HepG2 (cell line): ENCODE measurements at regions not wholly inside any gene's neighbourhood (a gene's known extent, or its start where the extent isn't known, plus 50 kb on each side); places are given as distances from the start of the nearest gene placed in this dataset.

ENCODE experiments used
- ATAC-seq: fragments of 200-7000 bp; cut with Tn5 transposase; 3 replicates; pipeline ENCODE4 v1.9.1; 2020; ENCODE audit warnings: mild to moderate bottlenecking, moderate library complexity
- BruUV-seq: library from RNA; stranded (reverse); fragments of 400-500 nt; replicated peaks from 2 replicates; lab custom pipeline; 2021; lab: Mats Ljungman, UMichigan
- CTCF ChIA-PET: fragments of 300-600 bp; formaldehyde crosslinking; extraction: SDS; loops from one replicate; lab custom pipeline; 2021; ENCODE audit warnings: low total read pairs, inconsistent platforms, low intra/inter-chr PET ratio; lab: Yijun Ruan, JAX
- POLR2A ChIA-PET: fragments of 350-600 bp; sonication (Branson Sonifier 250); formaldehyde crosslinking; loops from one replicate; lab custom pipeline; 2020; ENCODE audit warnings: antibody characterized with exemption, inconsistent platforms; lab: Yijun Ruan, JAX
- DNase-seq: peaks from one replicate; pipeline ENCODE4 v3.0.0-alpha.2; 2015; ENCODE audit warnings: low spot score
- FAIRE-seq: peaks from 3 replicates; lab custom pipeline; 2011; peaks lifted over from hg19 to GRCh38; lab: Jason Lieb, UNC
- H2AFZ ChIP-seq: one replicate; pipeline ENCODE4 v1.6.1; 2011; ENCODE audit warnings: low read length, inconsistent platforms
- H3K27ac ChIP-seq: fragments of 300-600 bp; 3 replicates; pipeline ENCODE4 v1.8.0; 2011; ENCODE audit warnings: mixed run types, mild to moderate bottlenecking, mixed read lengths, low read length, inconsistent platforms; ENCODE audit not compliant: insufficient read depth; ENCODE audit errors: extremely low read length
- H3K27me3 ChIP-seq, 2 experiments: fragments of 200-600 bp in 1 of 2; 2 replicates in 1 of 2; 3 replicates in 1 of 2; pipeline versions ENCODE4 v1.6.0 to v1.8.0; 2011; ENCODE audit warnings: low read length in 2 of 2, mild to moderate bottlenecking in 2 of 2, moderate library complexity in 2 of 2, inconsistent platforms in 1 of 2; ENCODE audit not compliant: insufficient read depth in 2 of 2, control insufficient read depth in 1 of 2
- H3K36me3 ChIP-seq, 2 experiments: fragments of 200-600 bp in 1 of 2; replicated peaks in 1 of 2; 2 replicates in 1 of 2; 3 replicates in 1 of 2; pipeline versions ENCODE4 v1.5.1 to v1.8.0; 2011; ENCODE audit warnings: low read length in 2 of 2, inconsistent platforms in 1 of 2; ENCODE audit not compliant: insufficient read depth in 2 of 2, control insufficient read depth in 1 of 2
- H3K4me1 ChIP-seq: 2 replicates; pipeline ENCODE4 v1.5.1; 2012; ENCODE audit warnings: low read length, inconsistent platforms; ENCODE audit not compliant: insufficient read depth
- H3K4me2 ChIP-seq: 2 replicates; pipeline ENCODE4 v1.6.0; 2011; ENCODE audit warnings: low read depth, low read length, inconsistent platforms
- H3K4me3 ChIP-seq, 3 experiments: fragments of 200-600 bp in 1 of 3; sonication (generic), shearing (Covaris generic) in 1 of 3; replicated peaks in 1 of 3; 2 replicates each; pipeline ENCODE4 v1.5.1; 2011 to 2016; ENCODE audit warnings: low read length in 3 of 3, inconsistent platforms in 2 of 3, low read depth in 2 of 3, mild to moderate bottlenecking in 2 of 3, control low read depth in 1 of 3, mixed read lengths in 1 of 3; ENCODE audit not compliant: insufficient read depth in 1 of 3
- H3K79me2 ChIP-seq: one replicate; pipeline ENCODE4 v1.6.1; 2011; ENCODE audit warnings: low read length, inconsistent platforms; ENCODE audit not compliant: insufficient read depth
- H3K9ac ChIP-seq: 2 replicates; pipeline ENCODE4 v1.6.0; 2011; ENCODE audit warnings: mild to moderate bottlenecking, low read depth, low read length, inconsistent platforms; ENCODE audit not compliant: insufficient read depth
- H3K9me3 ChIP-seq: 2 replicates; pipeline ENCODE4 v1.5.1; 2012; ENCODE audit warnings: mild to moderate bottlenecking, low read length
- H4K20me1 ChIP-seq: 2 replicates; pipeline ENCODE4 v1.6.0; 2011; ENCODE audit warnings: inconsistent platforms, mild to moderate bottlenecking, low read length, moderate library complexity; ENCODE audit not compliant: insufficient read depth
- CBFB ChIP-seq: sonication (generic); formaldehyde crosslinking; IDR thresholded peaks from 2 replicates; pipeline ENCODE4 v1.4.0; 2020; ENCODE audit warnings: missing genetic modification reagents
- GZF1 ChIP-seq: sonication (generic); formaldehyde crosslinking; IDR thresholded peaks from 2 replicates; pipeline ENCODE4 v1.5.1; 2020; ENCODE audit warnings: mild to moderate bottlenecking, missing genetic modification reagents
- MAFF ChIP-seq: IDR thresholded peaks from 2 replicates; pipeline ENCODE4 v1.6.1; 2011; ENCODE audit warnings: low read depth, low read length, improper control_type of control experiment
- MED1 ChIP-seq: sonication (generic); formaldehyde crosslinking; IDR thresholded peaks from 2 replicates; pipeline ENCODE4 v1.4.0; 2020; ENCODE audit warnings: missing genetic modification reagents
- RORA ChIP-seq: sonication (generic); formaldehyde crosslinking; IDR thresholded peaks from 2 replicates; pipeline ENCODE4 v1.5.0; 2020; ENCODE audit warnings: mild to moderate bottlenecking, missing genetic modification reagents, moderate library complexity
- SP5 ChIP-seq: IDR thresholded peaks from 2 replicates; pipeline ENCODE4 v1.6.1; 2016; ENCODE audit warnings: low read depth, borderline replicate concordance
- SRSF1 ChIP-seq: fragments of 200-400 bp; formaldehyde crosslinking; optimal IDR thresholded peaks from 2 replicates; pipeline ENCODE3; 2017; ENCODE audit warnings: mild to moderate bottlenecking, low read depth, low read length, moderate library complexity
- SSRP1 ChIP-seq: IDR thresholded peaks from 2 replicates; pipeline ENCODE4 v1.6.1; 2016; ENCODE audit warnings: control low read depth
- ZNF510 ChIP-seq: sonication (generic); formaldehyde crosslinking; IDR thresholded peaks from 2 replicates; pipeline ENCODE4 v1.4.0; 2020; ENCODE audit warnings: low read depth, mild to moderate bottlenecking, missing genetic modification reagents
- ZNF777 ChIP-seq: sonication (generic); formaldehyde crosslinking; IDR thresholded peaks from 2 replicates; pipeline ENCODE4 v1.4.0; 2020; ENCODE audit warnings: missing genetic modification reagents
- ZNF891 ChIP-seq: sonication (generic); formaldehyde crosslinking; IDR thresholded peaks from 2 replicates; pipeline ENCODE4 v1.5.0; 2020; ENCODE audit warnings: mild to moderate bottlenecking, missing genetic modification reagents
- WGBS: methylation state at CpG from one replicate; pipeline ENCODE4 v1.1.6; 2017; ENCODE audit warnings: low lambda C conversion rate; 5-methylcytosine and 5-hydroxymethylcytosine counted together
- in situ Hi-C: cut with HindIII; loops from 2 replicates; pipeline ENCODE4 v1.10.0; 2017; ENCODE audit warnings: low pct_unique_long_range_greater_than_20kb; ENCODE audit not compliant: extremely low pct_ligation_motif_present
- intact Hi-C: fragments of 100-400 bp; cut with micrococcal nuclease; formaldehyde crosslinking; loops from one replicate; pipeline ENCODE4 v1.10.0; 2022; ENCODE audit not compliant: unreplicated experiment
- TF ChIP-seq, protein P1 (sequence below): sonication (generic); formaldehyde crosslinking; IDR thresholded peaks from 2 replicates; pipeline ENCODE4 v1.5.1; 2020; ENCODE audit warnings: missing genetic modification reagents, mild to moderate bottlenecking, borderline replicate concordance
- TF ChIP-seq, protein P2 (sequence below): sonication (generic); formaldehyde crosslinking; IDR thresholded peaks from 2 replicates; pipeline ENCODE4 v1.5.0; 2020; ENCODE audit warnings: mild to moderate bottlenecking, low read depth, missing genetic modification reagents, borderline replicate concordance
- TF ChIP-seq, protein P3 (sequence below): sonication (generic); formaldehyde crosslinking; IDR thresholded peaks from 2 replicates; pipeline ENCODE4 v1.8.1; 2023; ENCODE audit warnings: mild to moderate bottlenecking, moderate library complexity, missing genetic modification reagents

DNA sequence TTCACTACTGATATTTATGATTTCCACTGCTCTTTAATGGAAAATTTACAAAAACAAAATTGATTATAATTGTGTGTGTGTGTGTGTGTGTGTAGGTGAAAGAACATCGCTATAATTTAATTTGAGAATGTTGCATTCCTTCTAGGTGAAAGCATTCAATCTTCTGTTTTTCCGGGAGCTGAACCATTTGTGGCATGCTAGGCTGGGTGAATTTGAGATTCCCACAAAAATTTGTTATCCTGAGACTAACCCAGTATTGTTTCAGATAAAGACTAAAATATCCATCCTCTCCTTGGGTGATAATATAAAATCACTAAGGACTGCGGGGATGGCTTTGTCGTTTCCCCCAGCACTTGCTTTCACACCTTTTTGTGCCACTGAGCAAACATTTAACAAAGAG is 911.2 kb upstream of the PIK3C3 start:
- H3K4me2 ChIP-seq = no peak overlapping the region
- FAIRE-seq (no peak), DNase-seq (no peak), ATAC-seq (no peak)
- WGBS = 1% methylated on average over 4 of the region's 4 CpGs
- TF ChIP-seq RORA (no peak), ZNF777 (CRISPR knock-in tag) (no peak), MAFF (no peak), MED1 (no peak), SRSF1 (no peak), GZF1 (no peak), SSRP1 (CRISPR knock-in tag) (no peak), SP5 (CRISPR knock-in tag) (no peak), ZNF891 (CRISPR knock-in tag) (no peak), CBFB (no peak), ZNF510 (CRISPR knock-in tag) (no peak)
- TF ChIP-seq, protein P1, sequence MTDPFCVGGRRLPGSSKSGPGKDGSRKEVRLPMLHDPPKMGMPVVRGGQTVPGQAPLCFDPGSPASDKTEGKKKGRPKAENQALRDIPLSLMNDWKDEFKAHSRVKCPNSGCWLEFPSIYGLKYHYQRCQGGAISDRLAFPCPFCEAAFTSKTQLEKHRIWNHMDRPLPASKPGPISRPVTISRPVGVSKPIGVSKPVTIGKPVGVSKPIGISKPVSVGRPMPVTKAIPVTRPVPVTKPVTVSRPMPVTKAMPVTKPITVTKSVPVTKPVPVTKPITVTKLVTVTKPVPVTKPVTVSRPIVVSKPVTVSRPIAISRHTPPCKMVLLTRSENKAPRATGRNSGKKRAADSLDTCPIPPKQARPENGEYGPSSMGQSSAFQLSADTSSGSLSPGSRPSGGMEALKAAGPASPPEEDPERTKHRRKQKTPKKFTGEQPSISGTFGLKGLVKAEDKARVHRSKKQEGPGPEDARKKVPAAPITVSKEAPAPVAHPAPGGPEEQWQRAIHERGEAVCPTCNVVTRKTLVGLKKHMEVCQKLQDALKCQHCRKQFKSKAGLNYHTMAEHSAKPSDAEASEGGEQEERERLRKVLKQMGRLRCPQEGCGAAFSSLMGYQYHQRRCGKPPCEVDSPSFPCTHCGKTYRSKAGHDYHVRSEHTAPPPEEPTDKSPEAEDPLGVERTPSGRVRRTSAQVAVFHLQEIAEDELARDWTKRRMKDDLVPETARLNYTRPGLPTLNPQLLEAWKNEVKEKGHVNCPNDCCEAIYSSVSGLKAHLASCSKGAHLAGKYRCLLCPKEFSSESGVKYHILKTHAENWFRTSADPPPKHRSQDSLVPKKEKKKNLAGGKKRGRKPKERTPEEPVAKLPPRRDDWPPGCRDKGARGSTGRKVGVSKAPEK = no peak
- TF ChIP-seq, protein P2, sequence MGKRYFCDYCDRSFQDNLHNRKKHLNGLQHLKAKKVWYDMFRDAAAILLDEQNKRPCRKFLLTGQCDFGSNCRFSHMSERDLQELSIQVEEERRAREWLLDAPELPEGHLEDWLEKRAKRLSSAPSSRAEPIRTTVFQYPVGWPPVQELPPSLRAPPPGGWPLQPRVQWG (CRISPR knock-in tag) = no peak
- TF ChIP-seq, protein P3, sequence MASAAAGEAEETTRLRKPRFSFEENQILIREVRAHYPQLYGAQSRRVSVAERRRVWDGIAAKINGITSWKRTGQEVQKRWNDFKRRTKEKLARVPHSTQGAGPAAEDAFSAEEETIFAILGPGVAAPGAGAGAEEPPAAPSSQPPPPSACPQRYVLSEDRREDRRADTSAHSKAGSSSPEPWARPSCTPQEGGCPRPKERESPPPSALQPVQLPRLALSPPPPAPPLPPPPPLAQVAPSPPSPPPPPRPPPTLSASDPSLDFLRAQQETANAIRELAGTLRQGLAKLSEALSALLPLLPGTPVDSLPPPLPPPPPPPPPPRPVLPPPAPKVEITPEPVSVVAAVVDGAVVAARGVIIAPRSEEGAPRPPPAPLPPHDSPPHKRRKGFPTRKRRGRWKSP (CRISPR knock-in tag) = no peak
- BruUV-seq = no TSS peak
- POLR2A ChIA-PET = no interaction called here
- H3K4me1 ChIP-seq = no peaks in the 10 kb centered on the region
- H3K9me3 ChIP-seq = no peaks in the 10 kb centered on the region
- in situ Hi-C loops (no loop called here), intact Hi-C loops (no loop called here)
- no peaks in the 10 kb centered on the region for H3K27me3 ChIP-seq
- H3K9ac ChIP-seq = no peak overlapping the region
- no peak overlapping the region for H2AFZ ChIP-seq
- CTCF ChIA-PET = no interaction called here
- no peak overlapping the region for H3K4me3 ChIP-seq
- H4K20me1 ChIP-seq = no peaks in the 10 kb centered on the region
- H3K27ac ChIP-seq = no peak overlapping the region
- H3K36me3 ChIP-seq = no peaks in the 10 kb centered on the region
- H3K79me2 ChIP-seq = no peaks in the 10 kb centered on the region
